ENCODE measurements at regions not wholly inside any gene's neighbourhood (a gene's known extent, or its start where the extent isn't known, plus 50 kb on each side); places are given as distances from the start of the nearest gene placed in this dataset.

DNA sequence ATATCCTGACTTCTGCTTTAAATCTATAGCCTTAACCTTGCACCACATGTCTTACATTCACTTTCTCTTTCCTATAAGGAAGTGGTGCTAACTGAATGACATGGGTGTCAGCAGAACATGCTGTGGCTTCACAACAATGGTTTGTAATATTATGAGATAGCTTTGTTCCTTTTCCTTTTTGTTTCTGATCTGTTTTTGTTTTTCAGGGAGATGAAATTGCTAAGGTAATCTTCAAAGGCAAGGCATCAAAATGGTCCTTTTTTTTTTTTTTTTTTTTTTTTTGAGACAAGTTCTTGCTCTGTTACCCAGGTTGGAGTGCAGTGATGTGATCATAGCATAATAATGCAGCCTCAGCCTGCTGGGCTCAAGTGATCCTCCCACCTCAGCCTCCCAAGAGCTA is 53.6 kb upstream of the RANBP6 start:
- TF ChIP-seq, protein P1, sequence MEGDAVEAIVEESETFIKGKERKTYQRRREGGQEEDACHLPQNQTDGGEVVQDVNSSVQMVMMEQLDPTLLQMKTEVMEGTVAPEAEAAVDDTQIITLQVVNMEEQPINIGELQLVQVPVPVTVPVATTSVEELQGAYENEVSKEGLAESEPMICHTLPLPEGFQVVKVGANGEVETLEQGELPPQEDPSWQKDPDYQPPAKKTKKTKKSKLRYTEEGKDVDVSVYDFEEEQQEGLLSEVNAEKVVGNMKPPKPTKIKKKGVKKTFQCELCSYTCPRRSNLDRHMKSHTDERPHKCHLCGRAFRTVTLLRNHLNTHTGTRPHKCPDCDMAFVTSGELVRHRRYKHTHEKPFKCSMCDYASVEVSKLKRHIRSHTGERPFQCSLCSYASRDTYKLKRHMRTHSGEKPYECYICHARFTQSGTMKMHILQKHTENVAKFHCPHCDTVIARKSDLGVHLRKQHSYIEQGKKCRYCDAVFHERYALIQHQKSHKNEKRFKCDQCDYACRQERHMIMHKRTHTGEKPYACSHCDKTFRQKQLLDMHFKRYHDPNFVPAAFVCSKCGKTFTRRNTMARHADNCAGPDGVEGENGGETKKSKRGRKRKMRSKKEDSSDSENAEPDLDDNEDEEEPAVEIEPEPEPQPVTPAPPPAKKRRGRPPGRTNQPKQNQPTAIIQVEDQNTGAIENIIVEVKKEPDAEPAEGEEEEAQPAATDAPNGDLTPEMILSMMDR (optimal IDR thresholded peaks at IDR 0.05 in 1 of 3, IDR thresholded peaks at IDR 0.05 in 1 of 3, conservative IDR thresholded peaks at IDR 0.05 in 1 of 3; ENCODE audit: extremely low read depth in 1 of 3, insufficient read depth in 2 of 3, low read length in 3 of 3), result no peak
- no peak for TF ChIP-seq EZH2 (IDR thresholded peaks at IDR 0.05; ENCODE audit: low read length)
